ENCODE measurements at regions not wholly inside any gene's neighbourhood (a gene's known extent, or its start where the extent isn't known, plus 50 kb on each side); places are given as distances from the start of the nearest gene placed in this dataset.

GRCh38 chr1:34610063-34610462, 144.8 kb upstream of the GJB5 start:
- DNase-seq: no peak

GRCh38 chr1:34611571-34611970, 143.3 kb upstream of the GJB5 start:
- DNase-seq: no peak

- no peak for DNase-seq
Observed at GRCh38 chr1:34612091-34612827, 142.6 kb upstream of the GJB5 start.

- DNase-seq: no peak
Observed at GRCh38 chr1:34617321-34618118, 137.3 kb upstream of the GJB5 start.

- DNase-seq: no peak
Observed at GRCh38 chr1:34618381-34618780, 136.5 kb upstream of the GJB5 start.

- no peak for DNase-seq
Observed at GRCh38 chr1:34619256-34619655, 135.6 kb upstream of the GJB5 start.

- DNase-seq: no peak
Observed at GRCh38 chr1:34621916-34622315, 132.9 kb upstream of the GJB5 start.

- no peak for DNase-seq
Observed at GRCh38 chr1:34625521-34626015, 129.3 kb upstream of the GJB5 start.

GRCh38 chr1:34627465-34628240, 127.2 kb upstream of the GJB5 start:
- no peak for DNase-seq

GRCh38 chr1:34631126-34631525, 123.7 kb upstream of the GJB5 start:
- DNase-seq: no peak

GRCh38 chr1:34639701-34640100, 115.1 kb upstream of the GJB5 start:
- no peak for DNase-seq

GRCh38 chr1:34640654-34641401, 114.0 kb upstream of the GJB5 start:
- no peak for DNase-seq

GRCh38 chr1:34642679-34643078, 112.2 kb upstream of the GJB5 start:
- no peak for DNase-seq

- DNase-seq: no peak
Observed at GRCh38 chr1:34645109-34645688, 109.6 kb upstream of the GJB5 start.

- DNase-seq: no peak
Observed at GRCh38 chr1:34645919-34646318, 108.9 kb upstream of the GJB5 start.

- no peak for DNase-seq
Observed at GRCh38 chr1:34648501-34648900, 106.3 kb upstream of the GJB5 start.

GRCh38 chr1:34650090-34650489, 104.8 kb upstream of the GJB5 start:
- no peak for DNase-seq

GRCh38 chr1:34650800-34651199, 104.0 kb upstream of the GJB5 start:
- no peak for DNase-seq

GRCh38 chr1:34653110-34653509, 101.7 kb upstream of the GJB5 start:
- no peak for DNase-seq

- no peak for DNase-seq
Observed at GRCh38 chr1:34655206-34655874, 99.5 kb upstream of the GJB5 start.

- no peak for DNase-seq
Observed at GRCh38 chr1:34655875-34656240, 99.0 kb upstream of the GJB5 start.

Data from muscle of arm (tissue), 1 donor.